ENCODE measurements at regions not wholly inside any gene's neighbourhood (a gene's known extent, or its start where the extent isn't known, plus 50 kb on each side); places are given as distances from the start of the nearest gene placed in this dataset.
"Not testable (repeated sequence)": the region's sequence is repeated elsewhere in the genome, so short reads cannot be mapped to it uniquely, and the experiment has no call there.

DNA sequence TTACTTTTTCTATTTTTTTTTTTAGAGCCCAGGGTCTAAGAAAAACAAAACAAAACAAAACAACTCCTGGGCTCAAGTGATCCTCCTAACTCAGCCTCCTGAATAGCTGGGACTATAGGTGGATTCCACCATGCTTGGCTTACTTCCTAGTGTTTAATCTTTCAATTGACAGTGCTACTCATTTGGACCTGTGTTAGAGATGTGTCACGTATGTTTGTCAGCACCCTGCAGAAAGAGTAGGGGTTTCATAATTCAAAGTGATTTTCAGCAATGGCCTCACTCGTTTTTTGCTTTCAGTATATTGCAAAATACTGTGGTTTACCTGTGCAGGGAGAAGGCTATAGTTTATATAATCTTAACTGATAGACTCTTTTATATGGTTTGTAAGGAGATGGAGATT is 71.6 kb upstream of the TEX13D start:
- Histone ChIP-seq H3K4me3 (no peak overlapping the region), H3K27me3 (no peaks in the 10 kb centered on the region), H3K36me3 (no peaks in the 10 kb centered on the region), H3F3A (ENCODE audit: low read depth) (no peaks in the 10 kb centered on the region), H3K27ac (no peak overlapping the region), H3K4me1 (no peaks in the 10 kb centered on the region), H2AFZ (replicated peaks) (no peak overlapping the region), H3K9ac (no peak overlapping the region), H3K4me2 (no peak overlapping the region), H3K9me3 (ENCODE audit: low read depth) (no peaks in the 10 kb centered on the region), H4K20me1 (ENCODE audit: low read depth) (no peaks in the 10 kb centered on the region), H3K79me2 (ENCODE audit: low read depth) (no peaks in the 10 kb centered on the region)
- Mint-ChIP-seq H3K36me3 (no peaks in the 10 kb centered on the region), H3K27me3 (ENCODE audit: insufficient read depth, low read depth) (peaks cover 2% of the 10 kb centered on the region), H3K4me3 (no peak overlapping the region), H3K9me3 (no peaks in the 10 kb centered on the region), H3K4me1 (no peaks in the 10 kb centered on the region), H3K27ac (no peak overlapping the region)
- DNase-seq (ENCODE audit: low spot score), result no peak
- no peak for TF ChIP-seq EZH2phosphoT487 (IDR thresholded peaks at IDR 0.05)
- no peak for TF ChIP-seq EZH2 (IDR thresholded peaks at IDR 0.05)
- TF ChIP-seq, protein P1, sequence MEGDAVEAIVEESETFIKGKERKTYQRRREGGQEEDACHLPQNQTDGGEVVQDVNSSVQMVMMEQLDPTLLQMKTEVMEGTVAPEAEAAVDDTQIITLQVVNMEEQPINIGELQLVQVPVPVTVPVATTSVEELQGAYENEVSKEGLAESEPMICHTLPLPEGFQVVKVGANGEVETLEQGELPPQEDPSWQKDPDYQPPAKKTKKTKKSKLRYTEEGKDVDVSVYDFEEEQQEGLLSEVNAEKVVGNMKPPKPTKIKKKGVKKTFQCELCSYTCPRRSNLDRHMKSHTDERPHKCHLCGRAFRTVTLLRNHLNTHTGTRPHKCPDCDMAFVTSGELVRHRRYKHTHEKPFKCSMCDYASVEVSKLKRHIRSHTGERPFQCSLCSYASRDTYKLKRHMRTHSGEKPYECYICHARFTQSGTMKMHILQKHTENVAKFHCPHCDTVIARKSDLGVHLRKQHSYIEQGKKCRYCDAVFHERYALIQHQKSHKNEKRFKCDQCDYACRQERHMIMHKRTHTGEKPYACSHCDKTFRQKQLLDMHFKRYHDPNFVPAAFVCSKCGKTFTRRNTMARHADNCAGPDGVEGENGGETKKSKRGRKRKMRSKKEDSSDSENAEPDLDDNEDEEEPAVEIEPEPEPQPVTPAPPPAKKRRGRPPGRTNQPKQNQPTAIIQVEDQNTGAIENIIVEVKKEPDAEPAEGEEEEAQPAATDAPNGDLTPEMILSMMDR (IDR thresholded peaks at IDR 0.05), result no peak

DNA sequence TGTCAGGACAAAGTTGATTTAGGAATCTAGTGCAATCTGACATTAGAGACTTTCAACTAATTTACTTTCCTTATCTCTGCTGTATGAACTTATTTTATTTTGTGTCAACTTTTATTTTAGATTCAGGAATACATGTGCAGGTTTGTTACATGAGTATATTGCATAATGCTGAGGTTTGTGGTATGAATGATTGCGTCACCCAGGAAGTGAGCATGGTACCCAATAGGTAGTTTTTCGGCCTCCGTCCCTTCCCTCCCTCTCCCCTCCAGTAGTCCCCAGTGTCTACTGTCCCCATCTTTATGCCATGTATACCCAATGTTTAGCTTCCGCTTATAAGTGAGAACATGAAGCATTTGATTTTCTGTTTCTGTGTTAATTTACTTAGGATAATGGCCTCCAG is 68.7 kb upstream of the TEX13D start:
- TF ChIP-seq EZH2 (IDR thresholded peaks at IDR 0.05), result no peak
- no peak for TF ChIP-seq EZH2phosphoT487 (IDR thresholded peaks at IDR 0.05)
- TF ChIP-seq, protein P1 (IDR thresholded peaks at IDR 0.05), result no peak
- Histone ChIP-seq H4K20me1 (ENCODE audit: low read depth) (no peaks in the 10 kb centered on the region), H3K4me3 (no peak overlapping the region), H3K27ac (no peak overlapping the region), H3K4me2 (no peak overlapping the region), H3K4me1 (no peaks in the 10 kb centered on the region), H3K36me3 (no peaks in the 10 kb centered on the region), H3K9ac (no peak overlapping the region), H3K79me2 (ENCODE audit: low read depth) (no peaks in the 10 kb centered on the region), H3K9me3 (ENCODE audit: low read depth) (no peaks in the 10 kb centered on the region), H3F3A (ENCODE audit: low read depth) (no peaks in the 10 kb centered on the region), H3K27me3 (no peaks in the 10 kb centered on the region), H2AFZ (replicated peaks) (no peak overlapping the region)
- no peaks in the 10 kb centered on the region for H3K9me3 Mint-ChIP-seq
- no peak for DNase-seq (ENCODE audit: low spot score)
- no peaks in the 10 kb centered on the region for H3K36me3 Mint-ChIP-seq
- H3K4me3 Mint-ChIP-seq, result no peak overlapping the region
- H3K4me1 Mint-ChIP-seq, result no peaks in the 10 kb centered on the region
- H3K27ac Mint-ChIP-seq, result no peak overlapping the region
- H3K27me3 Mint-ChIP-seq (ENCODE audit: insufficient read depth, low read depth), result peaks cover 5% of the 10 kb centered on the region

DNA sequence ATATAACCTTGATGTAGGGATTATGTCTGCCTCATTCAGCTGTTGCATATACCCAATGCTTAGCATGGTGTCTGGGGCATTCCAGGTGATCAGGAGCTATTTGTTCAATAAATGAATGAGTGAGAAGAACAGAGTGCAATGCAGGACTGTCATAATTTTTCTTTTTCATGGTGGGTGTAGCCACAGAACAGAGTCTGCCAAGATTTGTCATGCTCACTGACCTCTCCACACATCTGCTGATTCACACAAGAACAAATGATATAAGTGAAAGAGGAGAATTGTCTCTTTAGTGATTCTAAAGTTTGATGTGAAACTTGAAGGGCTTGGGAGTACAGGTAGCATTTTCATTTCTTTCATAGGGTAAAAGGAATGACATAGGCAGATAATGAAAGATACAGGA is 64.4 kb upstream of the TEX13D start:
- Histone ChIP-seq H3K9ac (no peak overlapping the region), H2AFZ (replicated peaks) (no peak overlapping the region), H3F3A (ENCODE audit: low read depth) (no peaks in the 10 kb centered on the region), H3K36me3 (no peaks in the 10 kb centered on the region), H3K27me3 (no peaks in the 10 kb centered on the region), H3K4me1 (no peaks in the 10 kb centered on the region), H3K79me2 (ENCODE audit: low read depth) (no peaks in the 10 kb centered on the region), H3K4me3 (no peak overlapping the region), H3K27ac (no peak overlapping the region), H3K9me3 (ENCODE audit: low read depth) (no peaks in the 10 kb centered on the region), H3K4me2 (no peak overlapping the region), H4K20me1 (ENCODE audit: low read depth) (no peaks in the 10 kb centered on the region)
- Mint-ChIP-seq H3K4me1 (no peaks in the 10 kb centered on the region), H3K27me3 (ENCODE audit: insufficient read depth, low read depth) (peaks cover 5% of the 10 kb centered on the region), H3K27ac (no peak overlapping the region), H3K9me3 (peaks cover 2% of the 10 kb centered on the region), H3K4me3 (no peak overlapping the region), H3K36me3 (no peaks in the 10 kb centered on the region)
- TF ChIP-seq EZH2phosphoT487 (IDR thresholded peaks at IDR 0.05), result no peak
- no peak for TF ChIP-seq EZH2 (IDR thresholded peaks at IDR 0.05)
- TF ChIP-seq, protein P1 (IDR thresholded peaks at IDR 0.05), result no peak
- DNase-seq (ENCODE audit: low spot score), result no peak

DNA sequence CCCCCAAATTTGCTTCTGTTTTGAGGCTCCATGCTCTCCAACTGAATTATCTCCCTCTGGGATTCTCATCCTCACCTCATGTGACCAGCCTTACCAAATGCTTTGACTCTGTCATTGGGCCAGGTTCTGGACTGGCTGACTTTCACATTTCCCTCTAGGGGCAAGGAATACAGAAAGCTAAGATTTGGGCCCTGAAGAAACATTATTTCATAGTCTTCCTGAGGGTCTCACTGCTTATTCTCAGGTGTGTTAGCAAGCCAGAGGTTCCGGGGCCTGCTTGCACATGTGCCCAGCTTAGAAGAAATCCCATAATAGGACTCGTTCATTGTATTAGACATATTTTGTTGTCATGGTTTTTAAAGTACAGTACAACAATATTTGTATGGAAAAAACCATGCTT is 62.6 kb upstream of the TEX13D start:
- Mint-ChIP-seq H3K9me3 (peaks cover 2% of the 10 kb centered on the region), H3K36me3 (no peaks in the 10 kb centered on the region), H3K27me3 (ENCODE audit: insufficient read depth, low read depth) (peaks cover 5% of the 10 kb centered on the region), H3K4me3 (no peak overlapping the region), H3K27ac (no peak overlapping the region), H3K4me1 (peaks cover 4% of the 10 kb centered on the region)
- no peak overlapping the region for H3K9ac ChIP-seq
- no peak for DNase-seq (ENCODE audit: low spot score)
- no peak overlapping the region for H3K4me3 ChIP-seq
- no peak overlapping the region for H3K27ac ChIP-seq
- H3K27me3 ChIP-seq, result no peaks in the 10 kb centered on the region
- H2AFZ ChIP-seq (replicated peaks), result no peak overlapping the region
- TF ChIP-seq EZH2 (IDR thresholded peaks at IDR 0.05) (no peak), EZH2phosphoT487 (IDR thresholded peaks at IDR 0.05) (no peak)
- TF ChIP-seq, protein P1 (IDR thresholded peaks at IDR 0.05), result no peak
- no peaks in the 10 kb centered on the region for H4K20me1 ChIP-seq (ENCODE audit: low read depth)
- no peaks in the 10 kb centered on the region for H3K36me3 ChIP-seq
- no peaks in the 10 kb centered on the region for H3K4me1 ChIP-seq
- no peaks in the 10 kb centered on the region for H3K9me3 ChIP-seq (ENCODE audit: low read depth)
- H3K79me2 ChIP-seq (ENCODE audit: low read depth), result no peaks in the 10 kb centered on the region
- no peaks in the 10 kb centered on the region for H3F3A ChIP-seq (ENCODE audit: low read depth)
- no peak overlapping the region for H3K4me2 ChIP-seq

DNA sequence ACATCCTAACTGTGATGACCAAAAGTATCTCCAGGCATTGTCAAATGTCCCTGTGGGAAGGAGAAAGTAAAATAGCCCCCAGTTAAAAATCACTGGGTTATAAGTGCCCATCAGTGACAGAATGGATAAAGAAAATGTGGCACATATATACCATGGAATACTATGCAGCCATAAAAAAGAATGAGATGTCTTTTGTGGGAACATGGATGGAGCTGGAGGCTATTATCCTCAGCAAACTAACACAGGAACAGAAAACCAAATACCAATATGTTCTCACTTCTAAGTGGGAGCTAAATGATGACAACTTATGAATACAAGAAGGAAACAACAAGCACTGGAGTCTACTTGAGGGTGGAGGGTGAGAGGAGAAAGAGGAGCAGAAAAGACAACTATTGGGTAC is 60.9 kb upstream of the TEX13D start:
- DNase-seq (ENCODE audit: low spot score); H3K27me3 Mint-ChIP-seq (ENCODE audit: insufficient read depth, low read depth); H3K4me1 ChIP-seq; H3K4me3 ChIP-seq; H3K36me3 ChIP-seq; H4K20me1 ChIP-seq (ENCODE audit: low read depth); H3K9me3 ChIP-seq (ENCODE audit: low read depth); H2AFZ ChIP-seq (replicated peaks); H3K36me3 Mint-ChIP-seq; H3K9ac ChIP-seq; H3K27me3 ChIP-seq; H3K9me3 Mint-ChIP-seq; H3K4me2 ChIP-seq; H3K27ac Mint-ChIP-seq; H3K4me1 Mint-ChIP-seq; H3F3A ChIP-seq (ENCODE audit: low read depth); H3K27ac ChIP-seq; H3K79me2 ChIP-seq (ENCODE audit: low read depth): not testable (repeated sequence)
- peak overlapping the region; percentile 55 for H3K4me3 Mint-ChIP-seq
